Endodermal cell (in vitro differentiated cells): ENCODE measurements at regions not wholly inside any gene's neighbourhood (a gene's known extent, or its start where the extent isn't known, plus 50 kb on each side); places are given as distances from the start of the nearest gene placed in this dataset.

Source experiments
- DNase-seq: peaks from one replicate; pipeline ENCODE4 v3.0.0-alpha.2; 2017
- H3K27ac ChIP-seq: 2 replicates; pipeline ENCODE4 v1.5.1; 2013; ENCODE audit warnings: mild to moderate bottlenecking, low read depth, low read length, moderate library complexity
- H3K27me3 ChIP-seq: 2 replicates; pipeline ENCODE4 v1.6.1; 2013; ENCODE audit warnings: mild to moderate bottlenecking, low read length, moderate library complexity; ENCODE audit not compliant: insufficient read depth, control insufficient read depth, poor library complexity, severe bottlenecking
- H3K36me3 ChIP-seq: 2 replicates; pipeline ENCODE4 v1.7.0; 2013; ENCODE audit warnings: mild to moderate bottlenecking, low read length, moderate library complexity; ENCODE audit not compliant: control insufficient read depth, insufficient read depth
- H3K4me1 ChIP-seq: one replicate; pipeline ENCODE4 v1.7.0; 2013; ENCODE audit warnings: low read length; ENCODE audit not compliant: control insufficient read depth, insufficient read depth
- H3K4me3 ChIP-seq: 2 replicates; pipeline ENCODE4 v1.5.1; 2013; ENCODE audit warnings: mild to moderate bottlenecking, low read length, moderate library complexity
- H3K9ac ChIP-seq: 2 replicates; pipeline ENCODE4 v1.6.1; 2013; ENCODE audit warnings: mild to moderate bottlenecking, low read length, moderate library complexity; ENCODE audit not compliant: poor library complexity, severe bottlenecking; ENCODE audit errors: extremely low read depth
- H3K9me3 ChIP-seq: 2 replicates; pipeline ENCODE4 v1.6.1; 2013; ENCODE audit warnings: mild to moderate bottlenecking, low read length, moderate library complexity; ENCODE audit not compliant: control insufficient read depth
- H3K27ac Mint-ChIP-seq: 2 replicates; pipeline ENCODE4 v1.8.0; 2020; ENCODE audit warnings: mixed read lengths
- H3K27me3 Mint-ChIP-seq: 2 replicates; pipeline ENCODE4 v1.8.0; 2021; ENCODE audit warnings: mild to moderate bottlenecking, mixed read lengths; ENCODE audit not compliant: insufficient read depth
- H3K36me3 Mint-ChIP-seq: 2 replicates; pipeline ENCODE4 v1.8.0; 2020; ENCODE audit warnings: low read depth, mixed read lengths
- H3K4me1 Mint-ChIP-seq: 2 replicates; pipeline ENCODE4 v1.8.0; 2020; ENCODE audit warnings: mixed read lengths
- H3K4me3 Mint-ChIP-seq: 2 replicates; pipeline ENCODE4 v1.8.0; 2020; ENCODE audit warnings: mild to moderate bottlenecking, moderate library complexity, mixed read lengths
- H3K9me3 Mint-ChIP-seq: 2 replicates; pipeline ENCODE4 v1.8.0; 2020; ENCODE audit warnings: mild to moderate bottlenecking, mixed read lengths
- CTCF ChIP-seq: fragments of 200-600 bp; sonication (generic); conservative IDR thresholded peaks from 2 replicates; pipeline ENCODE4 v1.5.0; 2021; ENCODE audit warnings: antibody characterized with exemption, mild to moderate bottlenecking
- WGBS, 2 experiments: methylation state at CpG; one replicate each; pipeline versions ENCODE4 v1.1.5 to v1.1.7; 2013; ENCODE audit warnings: missing lambda C conversion rate in 2 of 2, mixed read lengths in 1 of 2; ENCODE audit not compliant: insufficient coverage in 1 of 2, insufficient read length in 1 of 2; 5-methylcytosine and 5-hydroxymethylcytosine counted together

DNA sequence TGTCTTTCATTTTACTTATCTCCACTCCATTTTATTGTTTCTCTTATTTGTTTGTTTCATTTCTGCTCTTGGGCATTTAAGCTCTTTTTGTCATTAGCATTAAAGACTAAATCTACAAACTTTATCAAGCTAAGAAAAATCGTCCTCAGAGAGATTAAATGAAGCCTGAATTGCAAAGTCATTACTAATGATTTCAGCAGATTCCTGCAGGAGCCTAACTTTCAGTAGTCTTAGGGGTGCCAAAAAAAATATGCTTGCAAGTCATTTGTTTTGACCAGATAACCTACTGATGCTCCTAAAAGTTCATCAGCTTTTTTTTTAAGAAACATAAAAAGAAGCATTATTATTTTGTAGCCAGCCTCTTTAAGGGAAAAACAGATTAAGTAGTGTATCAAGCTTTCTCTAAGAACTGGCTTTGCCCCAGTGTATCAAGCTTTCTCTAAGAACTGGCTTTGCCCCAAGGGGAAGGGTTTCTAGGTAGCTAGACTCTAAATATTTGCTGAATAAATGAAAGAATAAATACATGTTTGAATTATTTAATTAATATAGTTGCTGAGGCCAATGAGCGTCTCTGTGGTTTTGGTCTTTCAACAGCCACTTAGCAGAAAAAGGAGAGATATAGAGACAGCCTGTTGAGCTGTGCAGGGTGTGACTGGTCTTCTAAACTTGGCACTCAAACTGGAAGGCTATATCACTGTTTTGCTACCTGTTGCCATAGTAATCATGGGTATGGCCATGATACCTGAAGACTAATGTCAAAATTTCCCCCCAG, 174.2 kb downstream of the BTC start:
- Mint-ChIP-seq H3K4me1 (peaks cover 4% of the 10 kb centered on the region), H3K4me3 (no peak overlapping the region), H3K36me3 (peaks cover 2% of the 10 kb centered on the region), H3K9me3 (peaks cover 8% of the 10 kb centered on the region), H3K27ac (no peak overlapping the region), H3K27me3 (peaks cover 14% of the 10 kb centered on the region)
- peaks cover 9% of the 10 kb centered on the region for H3K9me3 ChIP-seq
- H3K9ac ChIP-seq, result no peak overlapping the region
- H3K4me3 ChIP-seq, result no peak overlapping the region
- no peak overlapping the region for H3K27ac ChIP-seq
- no peaks in the 10 kb centered on the region for H3K36me3 ChIP-seq
- peaks cover 18% of the 10 kb centered on the region for H3K27me3 ChIP-seq
- 67 to 83% methylated on average over 1 to 2 of the region's 2 CpGs for whole genome bisulfite sequencing, 2 experiments
- TF ChIP-seq CTCF, result no peak
- no peaks in the 10 kb centered on the region for H3K4me1 ChIP-seq
- no peak for DNase-seq

DNA sequence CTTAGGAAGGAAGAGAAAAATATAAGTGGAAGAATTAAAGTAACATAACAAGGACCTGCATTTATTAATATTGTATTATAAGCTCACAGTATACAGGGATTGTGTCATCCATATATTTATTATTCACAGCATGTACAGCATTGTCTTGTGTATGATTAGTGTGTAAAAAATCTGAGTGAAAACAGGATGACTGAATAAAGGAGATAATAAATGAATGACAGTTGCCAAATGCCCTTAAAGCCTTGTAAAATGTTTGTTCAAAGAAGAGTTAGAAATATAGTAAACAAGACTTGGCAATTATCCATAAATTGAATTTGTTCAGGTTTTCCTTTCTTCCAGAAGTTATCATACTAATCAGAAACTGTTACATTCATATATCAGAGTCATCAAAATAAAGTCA, 172.7 kb downstream of the BTC start:
- no peak overlapping the region for H3K27ac Mint-ChIP-seq
- H3K4me1 Mint-ChIP-seq, result peaks cover 4% of the 10 kb centered on the region
- H3K4me3 Mint-ChIP-seq, result no peak overlapping the region
- DNase-seq, result no peak
- H3K27ac ChIP-seq, result no peak overlapping the region
- no peak for TF ChIP-seq CTCF
- H3K4me1 ChIP-seq, result no peaks in the 10 kb centered on the region
- H3K27me3 ChIP-seq, result peaks cover 19% of the 10 kb centered on the region
- no peak overlapping the region for H3K4me3 ChIP-seq
- no peaks in the 10 kb centered on the region for H3K9me3 ChIP-seq
- peaks cover 2% of the 10 kb centered on the region for H3K36me3 Mint-ChIP-seq
- no peaks in the 10 kb centered on the region for H3K36me3 ChIP-seq
- peaks cover 4% of the 10 kb centered on the region for H3K27me3 Mint-ChIP-seq
- H3K9ac ChIP-seq, result no peak overlapping the region
- peaks cover 2% of the 10 kb centered on the region for H3K9me3 Mint-ChIP-seq

GRCh38 chr4:74623041-74623440, 171.3 kb downstream of the BTC start:
- peak; percentile 63 for DNase-seq
- H3K36me3 Mint-ChIP-seq, result no peaks in the 10 kb centered on the region

More at GRCh38 chr4:74623041-74623440, 171.3 kb downstream of the BTC start:
- Histone ChIP-seq H3K27me3 (peaks cover 29% of the 10 kb centered on the region), H3K4me1 (no peaks in the 10 kb centered on the region), H3K4me3 (no peak overlapping the region), H3K9me3 (no peaks in the 10 kb centered on the region), H3K36me3 (no peaks in the 10 kb centered on the region), H3K9ac (no peak overlapping the region), H3K27ac (no peak overlapping the region)
- Mint-ChIP-seq H3K4me3 (no peak overlapping the region), H3K27ac (no peak overlapping the region), H3K4me1 (peaks cover 4% of the 10 kb centered on the region), H3K27me3 (peaks cover 2% of the 10 kb centered on the region), H3K9me3 (no peaks in the 10 kb centered on the region)
- peak; percentile 80 for TF ChIP-seq CTCF
- 58 to 64% methylated on average over 2 to 3 of the region's 3 CpGs for WGBS, 2 experiments
